Gastroesophageal sphincter (tissue), 4 donors: ENCODE measurements at regions not wholly inside any gene's neighbourhood (a gene's known extent, or its start where the extent isn't known, plus 50 kb on each side); places are given as distances from the start of the nearest gene placed in this dataset.

Experiments used
- ATAC-seq: fragments of 150-250 bp; one replicate; pipeline ENCODE4 v1.9.1; 2016; ENCODE audit warnings: mild to moderate bottlenecking, moderate library complexity
- H3K27ac ChIP-seq, 4 donors: fragments of 200-600 bp; sonication (generic) in 3 of 4; 1 replicate in 3 of 4; 2 replicates in 1 of 4; pipeline ENCODE4 v1.5.1; 2016 to 2019
- H3K27me3 ChIP-seq: fragments of 200-600 bp; sonication (generic); one replicate; pipeline ENCODE4 v1.5.1; 2019
- H3K36me3 ChIP-seq, 2 donors: fragments of 200-600 bp; sonication (generic); one replicate each; pipeline ENCODE4 v1.5.1; 2019; ENCODE audit warnings: control low read depth in 1 of 2
- H3K4me1 ChIP-seq, 3 donors: fragments of 200-600 bp; sonication (generic); 1 replicate in 2 of 3; 2 replicates in 1 of 3; pipeline ENCODE4 v1.5.1; 2016 to 2019; ENCODE audit warnings: control low read depth in 2 of 3
- H3K4me3 ChIP-seq, 2 donors: fragments of 200-600 bp; sonication (generic); one replicate each; pipeline ENCODE4 v1.5.1; 2019; ENCODE audit warnings: mild to moderate bottlenecking in 1 of 2, moderate library complexity in 1 of 2
- H3K9me3 ChIP-seq, 3 donors: fragments of 200-600 bp; sonication (generic); one replicate each; pipeline ENCODE4 v1.5.1; 2017 to 2019; ENCODE audit warnings: control low read depth in 2 of 3
- CTCF ChIP-seq, 4 experiments: fragments of 200-600 bp in 2 of 4; fragments of 450-650 bp in 2 of 4; sonication (generic) in 1 of 4; IDR thresholded peaks; one replicate each; pipeline ENCODE4 v1.5.1; 2017 to 2019; ENCODE audit warnings: antibody characterized with exemption in 4 of 4, mild to moderate bottlenecking in 2 of 4, moderate library complexity in 2 of 4
- EP300 ChIP-seq: sonication (generic); formaldehyde crosslinking; IDR thresholded peaks from one replicate; pipeline ENCODE4 v1.6.1; 2017; ENCODE audit warnings: antibody characterized with exemption, mild to moderate bottlenecking
- POLR2A ChIP-seq, 2 donors: fragments of 450-650 bp; IDR thresholded peaks; one replicate each; pipeline ENCODE4 v1.6.1; 2017; ENCODE audit warnings: antibody characterized with exemption in 2 of 2, mild to moderate bottlenecking in 2 of 2, moderate library complexity in 1 of 2
- POLR2AphosphoS5 ChIP-seq: sonication (generic); formaldehyde crosslinking; IDR thresholded peaks from one replicate; pipeline ENCODE4 v1.6.1; 2017; ENCODE audit warnings: antibody characterized with exemption
- WGBS, 2 donors: methylation state at CpG; one replicate each; pipeline ENCODE4 v1.1.5; 2018; ENCODE audit warnings: low coverage in 1 of 2; 5-methylcytosine and 5-hydroxymethylcytosine counted together

GRCh38 chr10:90130321-90131086 lies 429.1 kb downstream of the KIF20B start:
- no peaks in the 10 kb centered on the region for H3K27me3 ChIP-seq
- 89 to 93% methylated on average over 2 of the region's 2 CpGs for WGBS, 2 donors

GRCh38 chr10:90133606-90134005 lies 432.2 kb downstream of the KIF20B start:
- H3K4me1 ChIP-seq = no peaks in the 10 kb centered on the region
- H3K27ac ChIP-seq = no peak overlapping the region
- 83 to 89% methylated on average over 2 of the region's 2 CpGs for WGBS, 2 donors
- no peaks in the 10 kb centered on the region for H3K27me3 ChIP-seq
- H3K36me3 ChIP-seq = no peaks in the 10 kb centered on the region
- ATAC-seq = no peak
- peaks cover 0 to 53% (median 0%) of the 10 kb centered on the region in 3 donors for H3K9me3 ChIP-seq
- H3K4me3 ChIP-seq = no peak overlapping the region
- TF ChIP-seq POLR2AphosphoS5 (no peak), CTCF (IDR thresholded peaks at IDR 0.05) (no peak), EP300 (no peak), POLR2A (IDR thresholded peaks at IDR 0.05) (no peak)

More at GRCh38 chr10:90130321-90131086, 429.1 kb downstream of the KIF20B start:
- Histone ChIP-seq H3K27ac (no peak overlapping the region), H3K4me1 (peaks cover 0 to 4% (median 0%) of the 10 kb centered on the region in 3 donors), H3K9me3 (peaks cover 0 to 22% (median 0%) of the 10 kb centered on the region in 3 donors), H3K4me3 (no peak overlapping the region), H3K36me3 (no peaks in the 10 kb centered on the region)
- ATAC-seq = no peak
- TF ChIP-seq POLR2A (IDR thresholded peaks at IDR 0.05) (no peak), CTCF (IDR thresholded peaks at IDR 0.05) (no peak), EP300 (no peak), POLR2AphosphoS5 (no peak)

- TF ChIP-seq EP300 (no peak), POLR2AphosphoS5 (no peak), CTCF (IDR thresholded peaks at IDR 0.05) (no peak), POLR2A (IDR thresholded peaks at IDR 0.05) (no peak)
- H3K9me3 ChIP-seq = peaks cover 0 to 59% (median 0%) of the 10 kb centered on the region in 3 donors
Observed at GRCh38 chr10:90136731-90137316, 435.4 kb downstream of the KIF20B start.

GRCh38 chr10:90138844-90139243 lies 437.5 kb downstream of the KIF20B start:
- ATAC-seq = no peak
- Histone ChIP-seq H3K27ac (no peak overlapping the region), H3K4me3 (no peak overlapping the region), H3K4me1 (no peaks in the 10 kb centered on the region), H3K36me3 (no peaks in the 10 kb centered on the region), H3K27me3 (no peaks in the 10 kb centered on the region), H3K9me3 (peaks cover 0 to 58% (median 0%) of the 10 kb centered on the region in 3 donors)
- TF ChIP-seq CTCF (IDR thresholded peaks at IDR 0.05) (no peak), POLR2A (IDR thresholded peaks at IDR 0.05) (no peak), POLR2AphosphoS5 (no peak), EP300 (no peak)
- 73 to 78% methylated on average over 4 of the region's 4 CpGs for WGBS, 2 donors

More at GRCh38 chr10:90136731-90137316, 435.4 kb downstream of the KIF20B start:
- Histone ChIP-seq H3K27ac (no peak overlapping the region), H3K36me3 (no peaks in the 10 kb centered on the region), H3K4me1 (no peaks in the 10 kb centered on the region), H3K4me3 (no peak overlapping the region), H3K27me3 (no peaks in the 10 kb centered on the region)
- 72 to 100% methylated on average over 2 to 7 of the region's 8 CpGs for WGBS, 2 donors
- no peak for ATAC-seq

- WGBS, 2 donors = 63 to 70% methylated on average over 1 of the region's 1 CpG
- H3K27ac ChIP-seq = no peak overlapping the region
- no peak for ATAC-seq
- TF ChIP-seq POLR2AphosphoS5 = no peak
- no peak for TF ChIP-seq POLR2A (IDR thresholded peaks at IDR 0.05)
- TF ChIP-seq CTCF (IDR thresholded peaks at IDR 0.05) = no peak
- no peak for TF ChIP-seq EP300
- peaks cover 0 to 31% (median 0%) of the 10 kb centered on the region in 3 donors for H3K9me3 ChIP-seq
- no peaks in the 10 kb centered on the region for H3K27me3 ChIP-seq
- H3K36me3 ChIP-seq = no peaks in the 10 kb centered on the region
- H3K4me3 ChIP-seq = no peak overlapping the region
- no peaks in the 10 kb centered on the region for H3K4me1 ChIP-seq
Observed at GRCh38 chr10:90141791-90142190, 440.4 kb downstream of the KIF20B start.
